GM18858 (cell line): ENCODE measurements at regions not wholly inside any gene's neighbourhood (a gene's known extent, or its start where the extent isn't known, plus 50 kb on each side); places are given as distances from the start of the nearest gene placed in this dataset.

Experiments used
- ATAC-seq: cut with Tn5 transposase; IDR thresholded peaks from one replicate; pipeline ENCODE4 v1.9.1; 2021; ENCODE audit not compliant: unreplicated experiment

GRCh38 chr3:127356381-127356780, 68.5 kb upstream of the PRR20G start:
- ATAC-seq = no peak

GRCh38 chr3:127354761-127355160, 66.9 kb upstream of the PRR20G start:
- no peak for ATAC-seq

- no peak for ATAC-seq
Measured at GRCh38 chr3:127352612-127353011, 64.8 kb upstream of the PRR20G start.

GRCh38 chr3:127351775-127352350, 64.0 kb upstream of the PRR20G start:
- ATAC-seq = no peak

- no peak for ATAC-seq
Measured at GRCh38 chr3:127351321-127351720, 63.5 kb upstream of the PRR20G start.

- ATAC-seq = no peak
Measured at GRCh38 chr3:127350172-127351050, 62.6 kb upstream of the PRR20G start.

GRCh38 chr3:127349501-127350171, 61.8 kb upstream of the PRR20G start:
- no peak for ATAC-seq

GRCh38 chr3:127342735-127343134, 54.9 kb upstream of the PRR20G start:
- ATAC-seq = no peak

GRCh38 chr3:127339928-127340861, 52.3 kb upstream of the PRR20G start:
- no peak for ATAC-seq

- ATAC-seq = no peak
Measured at GRCh38 chr3:127339016-127339415, 51.2 kb upstream of the PRR20G start.

- ATAC-seq = no peak
Measured at GRCh38 chr3:127337911-127338531, 50.2 kb upstream of the PRR20G start.
